ENCODE measurements at regions not wholly inside any gene's neighbourhood (a gene's known extent, or its start where the extent isn't known, plus 50 kb on each side); places are given as distances from the start of the nearest gene placed in this dataset.

DNA sequence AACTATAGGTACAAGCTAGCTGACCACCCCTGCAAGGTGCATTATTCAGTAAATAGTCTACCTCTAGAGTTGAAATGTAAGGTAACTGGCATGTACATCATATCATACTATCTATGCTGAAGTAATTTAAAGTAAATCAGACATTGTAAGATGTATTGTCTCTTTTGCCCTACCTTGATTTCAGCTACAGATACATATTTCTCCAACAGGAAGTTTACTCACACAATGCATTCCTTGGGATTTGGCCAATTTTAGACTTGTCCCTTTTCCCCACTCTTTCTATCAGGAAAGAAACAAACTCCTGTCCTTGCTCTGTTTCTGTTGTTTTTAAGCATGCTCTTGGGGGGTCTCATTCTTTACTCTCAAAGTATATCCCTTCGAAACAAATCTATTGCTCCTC, 58.5 kb upstream of the TSLP start:
- no peak for DNase-seq

GRCh38 chr5:111016801-111017200, 54.7 kb upstream of the TSLP start:
- no peak for DNase-seq

- no peak for DNase-seq
Observed at GRCh38 chr5:111017731-111018130, 53.8 kb upstream of the TSLP start.

Data from DMS79 treated with DMSO at 0.1 percent for 48 hours (cell line).